Activated naive CD4-positive, alpha-beta T cell treated with anti-CD3 and anti-CD28 coated beads, Interleukin-2, amount 10 ng/mL, durations not matched to agents 7 days and 5 days (primary cell): ENCODE measurements at regions not wholly inside any gene's neighbourhood (a gene's known extent, or its start where the extent isn't known, plus 50 kb on each side); places are given as distances from the start of the nearest gene placed in this dataset.

Experiments used
- CTCF ChIA-PET: fragments of 350-600 bp; sonication (Branson Sonifier 250); formaldehyde crosslinking; loops from one replicate; lab custom pipeline; 2021; ENCODE audit warnings: antibody characterized with exemption; lab: Charles Lee
- DNase-seq: peaks from one replicate; pipeline ENCODE4 v3.0.0-alpha.2; 2020
- H3K27ac Mint-ChIP-seq: one replicate; pipeline ENCODE4 v1.8.0; 2021; ENCODE audit warnings: mild to moderate bottlenecking, moderate library complexity, mixed read lengths
- H3K27me3 Mint-ChIP-seq: one replicate; pipeline ENCODE4 v1.8.0; 2021; ENCODE audit warnings: mild to moderate bottlenecking, mixed read lengths
- H3K36me3 Mint-ChIP-seq: one replicate; pipeline ENCODE4 v1.8.0; 2021; ENCODE audit warnings: mixed read lengths
- H3K4me1 Mint-ChIP-seq: one replicate; pipeline ENCODE4 v1.8.0; 2021; ENCODE audit warnings: mixed read lengths
- H3K4me3 Mint-ChIP-seq: one replicate; pipeline ENCODE4 v1.8.0; 2021; ENCODE audit warnings: mild to moderate bottlenecking, moderate library complexity, mixed read lengths
- H3K9me3 Mint-ChIP-seq: one replicate; pipeline ENCODE4 v1.8.0; 2021; ENCODE audit warnings: mixed read lengths

- no peaks in the 10 kb centered on the region for H3K36me3 Mint-ChIP-seq
- H3K4me1 Mint-ChIP-seq, result peaks cover 7% of the 10 kb centered on the region
- no peaks in the 10 kb centered on the region for H3K9me3 Mint-ChIP-seq
- DNase-seq, result peak; percentile 70
- CTCF ChIA-PET, result interaction anchor here (0.7 to 1.6 kb wide), 5 partner anchors 11 to 106 kb away, joined by 3 to 7 read pairs (median 6); no protein-coding TSS in a partner anchor
- no peak overlapping the region for H3K4me3 Mint-ChIP-seq
- peaks cover 8% of the 10 kb centered on the region for H3K27me3 Mint-ChIP-seq
- no peak overlapping the region for H3K27ac Mint-ChIP-seq
These were observed 197.6 kb upstream of the SASH1 start for GRCh38 chr6:148144917-148145521.

GRCh38 chr6:148146717-148147462 is 195.7 kb upstream of the SASH1 start:
- DNase-seq, result peak; percentile 42
- Mint-ChIP-seq H3K4me1 (peaks cover 7% of the 10 kb centered on the region), H3K27me3 (peaks cover 8% of the 10 kb centered on the region), H3K27ac (peak overlapping the region; percentile 46), H3K9me3 (no peaks in the 10 kb centered on the region), H3K4me3 (no peak overlapping the region), H3K36me3 (no peaks in the 10 kb centered on the region)
- CTCF ChIA-PET, result interaction anchor here (1.0 to 2.8 kb wide), 3 partner anchors 19 to 319 kb away, joined by 3 to 11 read pairs (median 8); no protein-coding TSS in a partner anchor

GRCh38 chr6:148147463-148147830 is 195.2 kb upstream of the SASH1 start:
- DNase-seq, result no peak
- Mint-ChIP-seq H3K4me3 (no peak overlapping the region), H3K27me3 (peaks cover 8% of the 10 kb centered on the region), H3K36me3 (no peaks in the 10 kb centered on the region), H3K27ac (no peak overlapping the region), H3K4me1 (peaks cover 7% of the 10 kb centered on the region), H3K9me3 (no peaks in the 10 kb centered on the region)
- CTCF ChIA-PET, result interaction anchor here (2.4 to 2.8 kb wide), 2 partner anchors 18 to 30 kb away, joined by 8 to 11 read pairs; no protein-coding TSS in a partner anchor

GRCh38 chr6:148151896-148152643 is 190.6 kb upstream of the SASH1 start:
- DNase-seq, result no peak
- Mint-ChIP-seq H3K4me3 (no peak overlapping the region), H3K4me1 (no peaks in the 10 kb centered on the region), H3K36me3 (no peaks in the 10 kb centered on the region), H3K27ac (no peak overlapping the region), H3K9me3 (no peaks in the 10 kb centered on the region), H3K27me3 (no peaks in the 10 kb centered on the region)
- CTCF ChIA-PET, result interaction anchor here (1.0 kb wide), 1 partner anchor 13 kb away, joined by 5 read pairs; no protein-coding TSS in a partner anchor

- no peak for DNase-seq
- no peaks in the 10 kb centered on the region for H3K9me3 Mint-ChIP-seq
- no peaks in the 10 kb centered on the region for H3K36me3 Mint-ChIP-seq
- CTCF ChIA-PET, result no interaction called here
- H3K4me1 Mint-ChIP-seq, result no peaks in the 10 kb centered on the region
- no peak overlapping the region for H3K27ac Mint-ChIP-seq
- H3K27me3 Mint-ChIP-seq, result no peaks in the 10 kb centered on the region
- no peak overlapping the region for H3K4me3 Mint-ChIP-seq
These were observed 188.0 kb upstream of the SASH1 start for GRCh38 chr6:148154668-148155067.

- H3K27ac Mint-ChIP-seq, result no peak overlapping the region
- H3K4me3 Mint-ChIP-seq, result no peak overlapping the region
- no peaks in the 10 kb centered on the region for H3K36me3 Mint-ChIP-seq
- H3K27me3 Mint-ChIP-seq, result no peaks in the 10 kb centered on the region
- CTCF ChIA-PET, result no interaction called here
- H3K9me3 Mint-ChIP-seq, result no peaks in the 10 kb centered on the region
- no peak for DNase-seq
- H3K4me1 Mint-ChIP-seq, result no peaks in the 10 kb centered on the region
These were observed 187.3 kb upstream of the SASH1 start for GRCh38 chr6:148155293-148155692.

GRCh38 chr6:148157841-148158240 is 184.8 kb upstream of the SASH1 start:
- CTCF ChIA-PET, result interaction anchor here (0.6 kb wide), 1 partner anchor 160 kb away, joined by 4 read pairs; no protein-coding TSS in a partner anchor
- Mint-ChIP-seq H3K27ac (no peak overlapping the region), H3K36me3 (no peaks in the 10 kb centered on the region), H3K27me3 (no peaks in the 10 kb centered on the region), H3K4me1 (no peaks in the 10 kb centered on the region), H3K9me3 (no peaks in the 10 kb centered on the region), H3K4me3 (no peak overlapping the region)
- DNase-seq, result no peak

GRCh38 chr6:148164645-148165044 is 178.0 kb upstream of the SASH1 start:
- H3K36me3 Mint-ChIP-seq, result no peaks in the 10 kb centered on the region

GRCh38 chr6:148166339-148166968 is 176.2 kb upstream of the SASH1 start:
- H3K27me3 Mint-ChIP-seq, result peaks cover 3% of the 10 kb centered on the region
- no peak for DNase-seq
- no peak overlapping the region for H3K4me3 Mint-ChIP-seq
- no peak overlapping the region for H3K27ac Mint-ChIP-seq
- H3K36me3 Mint-ChIP-seq, result no peaks in the 10 kb centered on the region
- CTCF ChIA-PET, result interaction anchor here (0.9 to 2.2 kb wide), 7 partner anchors 10 to 659 kb away, joined by 3 to 19 read pairs (median 6); no protein-coding TSS in a partner anchor
- no peaks in the 10 kb centered on the region for H3K4me1 Mint-ChIP-seq
- H3K9me3 Mint-ChIP-seq, result no peaks in the 10 kb centered on the region

More at GRCh38 chr6:148164645-148165044, 178.0 kb upstream of the SASH1 start:
- DNase-seq, result no peak
- Mint-ChIP-seq H3K27me3 (peaks cover 3% of the 10 kb centered on the region), H3K9me3 (no peaks in the 10 kb centered on the region), H3K27ac (no peak overlapping the region), H3K4me3 (no peak overlapping the region), H3K4me1 (no peaks in the 10 kb centered on the region)
- CTCF ChIA-PET, result interaction anchor here (1.2 to 2.2 kb wide), 6 partner anchors 12 to 1308 kb away, joined by 4 to 19 read pairs (median 6); no protein-coding TSS in a partner anchor

- H3K4me1 Mint-ChIP-seq, result no peaks in the 10 kb centered on the region
- H3K36me3 Mint-ChIP-seq, result no peaks in the 10 kb centered on the region
- H3K4me3 Mint-ChIP-seq, result no peak overlapping the region
- no peak overlapping the region for H3K27ac Mint-ChIP-seq
- CTCF ChIA-PET, result interaction anchor here (0.8 kb wide), 1 partner anchor 1263 kb away, joined by 3 read pairs; no protein-coding TSS in a partner anchor
- no peak for DNase-seq
- no peaks in the 10 kb centered on the region for H3K9me3 Mint-ChIP-seq
- H3K27me3 Mint-ChIP-seq, result peaks cover 5% of the 10 kb centered on the region
These were observed 172.9 kb upstream of the SASH1 start for GRCh38 chr6:148169706-148170105.

- H3K27me3 Mint-ChIP-seq, result peaks cover 5% of the 10 kb centered on the region
- no peaks in the 10 kb centered on the region for H3K4me1 Mint-ChIP-seq
- no peaks in the 10 kb centered on the region for H3K9me3 Mint-ChIP-seq
- CTCF ChIA-PET, result interaction anchor here (0.8 kb wide), 1 partner anchor 1263 kb away, joined by 3 read pairs; no protein-coding TSS in a partner anchor
- DNase-seq, result no peak
- no peak overlapping the region for H3K27ac Mint-ChIP-seq
- H3K4me3 Mint-ChIP-seq, result no peak overlapping the region
- no peaks in the 10 kb centered on the region for H3K36me3 Mint-ChIP-seq
These were observed 172.4 kb upstream of the SASH1 start for GRCh38 chr6:148170286-148170685.

- no peak overlapping the region for H3K27ac Mint-ChIP-seq
- no peaks in the 10 kb centered on the region for H3K4me1 Mint-ChIP-seq
- no peak for DNase-seq
- H3K9me3 Mint-ChIP-seq, result no peaks in the 10 kb centered on the region
- peaks cover 5% of the 10 kb centered on the region for H3K27me3 Mint-ChIP-seq
- CTCF ChIA-PET, result no interaction called here
- no peak overlapping the region for H3K4me3 Mint-ChIP-seq
- H3K36me3 Mint-ChIP-seq, result no peaks in the 10 kb centered on the region
These were observed 169.1 kb upstream of the SASH1 start for GRCh38 chr6:148173548-148173947.

- CTCF ChIA-PET, result interaction anchor here (0.6 to 3.7 kb wide), 7 partner anchors 9 to 659 kb away, joined by 3 to 30 read pairs (median 6); no protein-coding TSS in a partner anchor
These were observed 167.0 kb upstream of the SASH1 start for GRCh38 chr6:148175550-148176188.

More at GRCh38 chr6:148175550-148176188, 167.0 kb upstream of the SASH1 start:
- Mint-ChIP-seq H3K9me3 (no peaks in the 10 kb centered on the region), H3K4me1 (no peaks in the 10 kb centered on the region), H3K4me3 (no peak overlapping the region), H3K27ac (no peak overlapping the region), H3K27me3 (peaks cover 5% of the 10 kb centered on the region), H3K36me3 (no peaks in the 10 kb centered on the region)
- no peak for DNase-seq
